ENCODE measurements at regions not wholly inside any gene's neighbourhood (a gene's known extent, or its start where the extent isn't known, plus 50 kb on each side); places are given as distances from the start of the nearest gene placed in this dataset.
"Not testable (repeated sequence)": the region's sequence is repeated elsewhere in the genome, so short reads cannot be mapped to it uniquely, and the experiment has no call there.

DNA sequence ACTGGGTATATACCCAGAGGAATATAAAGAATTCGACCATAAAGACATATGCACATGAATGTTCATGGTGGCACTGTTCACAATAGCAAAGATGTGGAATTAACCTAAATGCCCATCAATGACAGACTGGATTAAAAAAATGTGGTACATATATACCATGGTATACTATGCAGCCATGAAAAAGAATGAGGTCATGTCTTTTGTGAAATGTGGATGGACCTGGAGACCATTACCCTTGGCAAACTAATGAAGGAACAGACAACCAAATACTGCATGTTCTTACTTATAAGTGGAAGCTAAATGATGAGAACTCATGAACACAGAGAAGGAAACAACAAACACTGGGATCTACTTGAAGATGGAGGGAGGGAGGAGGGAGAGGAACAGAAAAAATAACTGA is 186.7 kb upstream of the SSTR4 start:
- Histone ChIP-seq H3K4me1 (peaks cover 8% of the 10 kb centered on the region; the same call in 2 of the 3 replicates), H3K4me3 (no peak overlapping the region), H3K4me2 (no peak overlapping the region), H3K27ac (no peak overlapping the region), H3K9me3 (peaks cover 9% of the 10 kb centered on the region; the same call in 1 of the 3 replicates)
- 19% methylated on average over 1 of the region's 1 CpG for WGBS (ENCODE audit: missing lambda C conversion rate)
- TF ChIP-seq GATA3 (IDR thresholded peaks at IDR 0.05; ENCODE audit: borderline replicate concordance) (no peak), MYC (IDR thresholded peaks at IDR 0.05; ENCODE audit: borderline replicate concordance, low read length) (no peak), TFCP2L1 (CRISPR knock-in tag; IDR thresholded peaks at IDR 0.05) (no peak), NFE2L2 (conservative IDR thresholded peaks at IDR 0.05; ENCODE audit: low read length) (no peak), ZNF302 (CRISPR knock-in tag; IDR thresholded peaks at IDR 0.05) (no peak), HOXA7 (CRISPR knock-in tag; IDR thresholded peaks at IDR 0.05) (no peak), MAFK (IDR thresholded peaks at IDR 0.05; ENCODE audit: partially characterized antibody) (no peak), FOSB (CRISPR knock-in tag; IDR thresholded peaks at IDR 0.05) (no peak), FOSL2 (IDR thresholded peaks at IDR 0.05) (no peak), FOSL2 (CRISPR knock-in tag; IDR thresholded peaks at IDR 0.05) (no peak), ESRRA (IDR thresholded peaks at IDR 0.05; ENCODE audit: borderline replicate concordance, low read length) (no peak), NR3C1 (IDR thresholded peaks at IDR 0.05) (no peak), RAD21 (conservative IDR thresholded peaks at IDR 0.05 in 1 of 2, IDR thresholded peaks at IDR 0.05 in 1 of 2) (no peak), RNF2 (IDR thresholded peaks at IDR 0.05; ENCODE audit: borderline replicate concordance, low read depth) (no peak), EHMT2 (IDR thresholded peaks at IDR 0.05; ENCODE audit: low read depth) (no peak)
- TF ChIP-seq, protein P1, sequence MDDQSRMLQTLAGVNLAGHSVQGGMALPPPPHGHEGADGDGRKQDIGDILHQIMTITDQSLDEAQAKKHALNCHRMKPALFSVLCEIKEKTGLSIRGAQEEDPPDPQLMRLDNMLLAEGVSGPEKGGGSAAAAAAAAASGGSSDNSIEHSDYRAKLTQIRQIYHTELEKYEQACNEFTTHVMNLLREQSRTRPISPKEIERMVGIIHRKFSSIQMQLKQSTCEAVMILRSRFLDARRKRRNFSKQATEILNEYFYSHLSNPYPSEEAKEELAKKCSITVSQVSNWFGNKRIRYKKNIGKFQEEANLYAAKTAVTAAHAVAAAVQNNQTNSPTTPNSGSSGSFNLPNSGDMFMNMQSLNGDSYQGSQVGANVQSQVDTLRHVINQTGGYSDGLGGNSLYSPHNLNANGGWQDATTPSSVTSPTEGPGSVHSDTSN (IDR thresholded peaks at IDR 0.05) = no peak
- TF ChIP-seq, protein P2, sequence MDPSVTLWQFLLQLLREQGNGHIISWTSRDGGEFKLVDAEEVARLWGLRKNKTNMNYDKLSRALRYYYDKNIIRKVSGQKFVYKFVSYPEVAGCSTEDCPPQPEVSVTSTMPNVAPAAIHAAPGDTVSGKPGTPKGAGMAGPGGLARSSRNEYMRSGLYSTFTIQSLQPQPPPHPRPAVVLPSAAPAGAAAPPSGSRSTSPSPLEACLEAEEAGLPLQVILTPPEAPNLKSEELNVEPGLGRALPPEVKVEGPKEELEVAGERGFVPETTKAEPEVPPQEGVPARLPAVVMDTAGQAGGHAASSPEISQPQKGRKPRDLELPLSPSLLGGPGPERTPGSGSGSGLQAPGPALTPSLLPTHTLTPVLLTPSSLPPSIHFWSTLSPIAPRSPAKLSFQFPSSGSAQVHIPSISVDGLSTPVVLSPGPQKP (IDR thresholded peaks at IDR 0.05; ENCODE audit: low read depth, low read length) = no peak
- TF ChIP-seq, protein P3, sequence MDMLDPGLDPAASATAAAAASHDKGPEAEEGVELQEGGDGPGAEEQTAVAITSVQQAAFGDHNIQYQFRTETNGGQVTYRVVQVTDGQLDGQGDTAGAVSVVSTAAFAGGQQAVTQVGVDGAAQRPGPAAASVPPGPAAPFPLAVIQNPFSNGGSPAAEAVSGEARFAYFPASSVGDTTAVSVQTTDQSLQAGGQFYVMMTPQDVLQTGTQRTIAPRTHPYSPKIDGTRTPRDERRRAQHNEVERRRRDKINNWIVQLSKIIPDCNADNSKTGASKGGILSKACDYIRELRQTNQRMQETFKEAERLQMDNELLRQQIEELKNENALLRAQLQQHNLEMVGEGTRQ (IDR thresholded peaks at IDR 0.05) = no peak
- TF ChIP-seq, protein P4, sequence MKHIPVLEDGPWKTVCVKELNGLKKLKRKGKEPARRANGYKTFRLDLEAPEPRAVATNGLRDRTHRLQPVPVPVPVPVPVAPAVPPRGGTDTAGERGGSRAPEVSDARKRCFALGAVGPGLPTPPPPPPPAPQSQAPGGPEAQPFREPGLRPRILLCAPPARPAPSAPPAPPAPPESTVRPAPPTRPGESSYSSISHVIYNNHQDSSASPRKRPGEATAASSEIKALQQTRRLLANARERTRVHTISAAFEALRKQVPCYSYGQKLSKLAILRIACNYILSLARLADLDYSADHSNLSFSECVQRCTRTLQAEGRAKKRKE (CRISPR knock-in tag; IDR thresholded peaks at IDR 0.05; ENCODE audit: low read depth) = no peak
- ATAC-seq = no peak
- POLR2A ChIA-PET = no interaction called here
- CTCF ChIA-PET = interaction anchor here (0.9 kb wide), 1 partner anchor 115 kb away, joined by 3 read pairs; no protein-coding TSS in a partner anchor
- no peak for DNase-seq (ENCODE audit: low read depth in 1 of 2, low spot score in 1 of 2)
- FAIRE-seq = peak; percentile 87

DNA sequence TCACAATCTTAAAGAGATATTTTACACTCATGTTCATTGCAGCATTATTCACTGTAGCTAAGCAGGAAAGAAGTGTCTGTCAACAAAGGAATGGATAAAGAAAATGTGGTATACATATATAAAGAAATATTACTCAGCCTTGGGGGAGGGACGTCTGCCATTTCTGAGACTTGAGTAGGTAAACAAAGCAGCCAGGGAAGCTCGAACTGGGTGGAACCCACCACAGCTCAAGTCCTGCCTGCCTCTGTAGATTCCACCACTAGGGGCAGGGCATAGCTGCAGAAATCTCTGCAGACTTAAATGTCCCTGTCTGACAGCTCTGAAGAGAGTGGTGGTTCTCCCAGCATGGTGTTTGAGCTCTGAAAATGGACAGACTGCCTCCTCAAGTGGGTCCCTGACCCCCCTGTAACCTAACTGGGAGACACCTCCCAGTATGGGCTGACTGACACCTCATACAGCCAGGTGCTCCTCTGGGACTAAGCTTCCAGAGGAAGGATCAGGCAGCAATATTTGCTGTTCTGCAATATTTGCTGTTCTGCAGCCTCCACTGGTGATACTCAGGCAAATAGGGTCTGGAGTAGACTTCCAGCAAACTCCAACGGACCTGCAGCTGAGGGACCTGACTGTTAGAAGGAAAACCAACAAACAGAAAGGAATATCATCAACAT is 183.3 kb upstream of the SSTR4 start:
- H3K4me3 ChIP-seq, H3K4me1 ChIP-seq, H3K9me3 ChIP-seq, POLR2A ChIA-PET: not testable (repeated sequence)
- DNase-seq (ENCODE audit: low read depth in 1 of 2, low spot score in 1 of 2) = peak in 1 of 2 experiments; percentile 83
- WGBS (ENCODE audit: missing lambda C conversion rate) = 2% methylated on average over 3 of the region's 3 CpGs
- peak; percentile 92 for FAIRE-seq
- ATAC-seq = peak; percentile 47 to 94; a peak in 4 of 6 replicates
- TF ChIP-seq, protein P5, sequence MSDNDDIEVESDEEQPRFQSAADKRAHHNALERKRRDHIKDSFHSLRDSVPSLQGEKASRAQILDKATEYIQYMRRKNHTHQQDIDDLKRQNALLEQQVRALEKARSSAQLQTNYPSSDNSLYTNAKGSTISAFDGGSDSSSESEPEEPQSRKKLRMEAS (IDR thresholded peaks at IDR 0.05) = 0 out of 2 replicates have a peak, but pooled peaks have one; percentile 16
- TF ChIP-seq, protein P6, sequence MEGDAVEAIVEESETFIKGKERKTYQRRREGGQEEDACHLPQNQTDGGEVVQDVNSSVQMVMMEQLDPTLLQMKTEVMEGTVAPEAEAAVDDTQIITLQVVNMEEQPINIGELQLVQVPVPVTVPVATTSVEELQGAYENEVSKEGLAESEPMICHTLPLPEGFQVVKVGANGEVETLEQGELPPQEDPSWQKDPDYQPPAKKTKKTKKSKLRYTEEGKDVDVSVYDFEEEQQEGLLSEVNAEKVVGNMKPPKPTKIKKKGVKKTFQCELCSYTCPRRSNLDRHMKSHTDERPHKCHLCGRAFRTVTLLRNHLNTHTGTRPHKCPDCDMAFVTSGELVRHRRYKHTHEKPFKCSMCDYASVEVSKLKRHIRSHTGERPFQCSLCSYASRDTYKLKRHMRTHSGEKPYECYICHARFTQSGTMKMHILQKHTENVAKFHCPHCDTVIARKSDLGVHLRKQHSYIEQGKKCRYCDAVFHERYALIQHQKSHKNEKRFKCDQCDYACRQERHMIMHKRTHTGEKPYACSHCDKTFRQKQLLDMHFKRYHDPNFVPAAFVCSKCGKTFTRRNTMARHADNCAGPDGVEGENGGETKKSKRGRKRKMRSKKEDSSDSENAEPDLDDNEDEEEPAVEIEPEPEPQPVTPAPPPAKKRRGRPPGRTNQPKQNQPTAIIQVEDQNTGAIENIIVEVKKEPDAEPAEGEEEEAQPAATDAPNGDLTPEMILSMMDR (IDR thresholded peaks at IDR 0.05) = peak; percentile 54
- TF ChIP-seq GATA3 (IDR thresholded peaks at IDR 0.05; ENCODE audit: borderline replicate concordance) = 0 out of 2 replicates have a peak, but pooled peaks have one; percentile 12
- peak; percentile 69 to 81 for TF ChIP-seq RAD21 (conservative IDR thresholded peaks at IDR 0.05 in 1 of 2, IDR thresholded peaks at IDR 0.05 in 1 of 2)
- peak; percentile 67 for TF ChIP-seq SMC3 (IDR thresholded peaks at IDR 0.05)
- Histone ChIP-seq H3K27ac (peak overlapping the region; percentile 39 to 58; a peak in 2 of 6 replicates), H3K4me2 (peak overlapping the region; percentile 27; the same call in 1 of the 3 replicates)
- CTCF ChIA-PET = interaction anchor here (0.6 to 3.0 kb wide), 24 partner anchors 10 to 489 kb away, joined by 3 to 21 read pairs (median 3); no protein-coding TSS in a partner anchor
